ENCODE measurements at regions not wholly inside any gene's neighbourhood (a gene's known extent, or its start where the extent isn't known, plus 50 kb on each side); places are given as distances from the start of the nearest gene placed in this dataset.

DNA sequence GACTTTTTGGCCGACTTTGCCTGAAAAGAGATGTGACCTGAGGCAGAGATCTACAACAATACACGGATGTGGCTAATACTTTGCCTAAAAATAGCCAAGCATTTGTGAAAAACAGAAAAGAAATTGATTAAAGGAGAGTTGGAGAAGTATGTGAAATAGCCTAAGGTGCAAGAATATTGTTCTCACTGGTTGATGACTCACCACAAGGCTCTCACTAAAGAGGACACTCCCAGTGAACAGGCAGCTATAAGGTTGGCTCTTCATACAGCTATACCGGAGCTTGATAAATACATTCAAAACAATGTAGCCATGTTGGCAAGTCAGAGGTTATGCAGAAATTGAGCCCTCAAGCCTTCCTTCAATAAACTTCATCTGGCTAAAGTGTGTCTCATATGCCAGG is 317.2 kb upstream of the GRAMD2B start:
- Mint-ChIP-seq H3K9me3 (peaks cover 5% of the 10 kb centered on the region), H3K27ac (no peak overlapping the region), H3K27me3 (ENCODE audit: insufficient read depth) (no peaks in the 10 kb centered on the region), H3K36me3 (ENCODE audit: low read depth) (no peaks in the 10 kb centered on the region), H3K4me3 (no peak overlapping the region), H3K4me1 (ENCODE audit: low read depth) (no peaks in the 10 kb centered on the region)
- TF ChIP-seq, protein P1, sequence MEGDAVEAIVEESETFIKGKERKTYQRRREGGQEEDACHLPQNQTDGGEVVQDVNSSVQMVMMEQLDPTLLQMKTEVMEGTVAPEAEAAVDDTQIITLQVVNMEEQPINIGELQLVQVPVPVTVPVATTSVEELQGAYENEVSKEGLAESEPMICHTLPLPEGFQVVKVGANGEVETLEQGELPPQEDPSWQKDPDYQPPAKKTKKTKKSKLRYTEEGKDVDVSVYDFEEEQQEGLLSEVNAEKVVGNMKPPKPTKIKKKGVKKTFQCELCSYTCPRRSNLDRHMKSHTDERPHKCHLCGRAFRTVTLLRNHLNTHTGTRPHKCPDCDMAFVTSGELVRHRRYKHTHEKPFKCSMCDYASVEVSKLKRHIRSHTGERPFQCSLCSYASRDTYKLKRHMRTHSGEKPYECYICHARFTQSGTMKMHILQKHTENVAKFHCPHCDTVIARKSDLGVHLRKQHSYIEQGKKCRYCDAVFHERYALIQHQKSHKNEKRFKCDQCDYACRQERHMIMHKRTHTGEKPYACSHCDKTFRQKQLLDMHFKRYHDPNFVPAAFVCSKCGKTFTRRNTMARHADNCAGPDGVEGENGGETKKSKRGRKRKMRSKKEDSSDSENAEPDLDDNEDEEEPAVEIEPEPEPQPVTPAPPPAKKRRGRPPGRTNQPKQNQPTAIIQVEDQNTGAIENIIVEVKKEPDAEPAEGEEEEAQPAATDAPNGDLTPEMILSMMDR (IDR thresholded peaks at IDR 0.05) = no peak
- no peak for DNase-seq

DNA sequence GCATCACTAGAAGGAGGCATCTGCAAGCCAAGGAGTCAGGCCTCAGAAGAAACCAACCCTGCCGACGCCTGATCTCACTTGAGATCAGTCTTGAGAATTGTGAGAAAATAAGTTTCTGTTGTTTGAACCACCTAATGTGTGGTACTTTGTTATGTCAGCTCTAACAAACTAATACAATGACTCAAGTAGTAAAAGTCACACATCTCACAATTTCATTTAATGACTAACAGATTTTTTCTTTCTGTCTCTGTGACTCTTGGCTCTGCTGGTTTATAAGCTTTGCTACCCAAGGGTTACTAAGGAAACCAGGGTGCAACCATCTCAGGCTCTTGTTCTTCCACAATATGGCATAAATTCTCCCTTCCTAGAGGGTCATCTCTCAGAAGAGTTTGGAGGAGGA is 315.8 kb upstream of the GRAMD2B start:
- Mint-ChIP-seq H3K9me3 (peaks cover 12% of the 10 kb centered on the region), H3K4me1 (ENCODE audit: low read depth) (no peaks in the 10 kb centered on the region), H3K36me3 (ENCODE audit: low read depth) (no peaks in the 10 kb centered on the region), H3K27ac (no peak overlapping the region), H3K4me3 (no peak overlapping the region), H3K27me3 (ENCODE audit: insufficient read depth) (no peaks in the 10 kb centered on the region)
- DNase-seq = no peak
- TF ChIP-seq, protein P1 (IDR thresholded peaks at IDR 0.05) = no peak

DNA sequence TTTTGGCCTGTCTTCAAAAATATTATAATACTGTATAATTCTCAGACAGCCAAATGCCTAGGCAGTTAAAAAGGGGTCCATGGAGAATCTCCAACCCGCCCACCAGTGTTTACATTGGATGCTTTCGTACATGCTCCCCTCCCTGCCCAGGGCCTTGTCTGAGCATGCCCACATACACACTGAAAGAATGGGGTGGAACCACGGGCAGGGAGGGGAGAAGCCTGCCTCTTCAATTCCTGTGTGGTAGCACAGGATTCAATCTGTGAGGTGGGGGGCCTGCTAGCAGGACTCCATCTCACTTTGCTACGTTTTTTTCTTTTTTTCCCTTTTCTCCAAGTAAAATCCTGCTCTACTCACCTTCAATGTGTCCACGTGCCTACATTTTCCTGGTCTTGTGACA is 314.7 kb upstream of the GRAMD2B start:
- no peak for DNase-seq
- Mint-ChIP-seq H3K36me3 (ENCODE audit: low read depth) (no peaks in the 10 kb centered on the region), H3K27ac (no peak overlapping the region), H3K9me3 (peaks cover 17% of the 10 kb centered on the region), H3K4me3 (no peak overlapping the region), H3K4me1 (ENCODE audit: low read depth) (no peaks in the 10 kb centered on the region), H3K27me3 (ENCODE audit: insufficient read depth) (no peaks in the 10 kb centered on the region)
- TF ChIP-seq, protein P1 (IDR thresholded peaks at IDR 0.05) = no peak

DNA sequence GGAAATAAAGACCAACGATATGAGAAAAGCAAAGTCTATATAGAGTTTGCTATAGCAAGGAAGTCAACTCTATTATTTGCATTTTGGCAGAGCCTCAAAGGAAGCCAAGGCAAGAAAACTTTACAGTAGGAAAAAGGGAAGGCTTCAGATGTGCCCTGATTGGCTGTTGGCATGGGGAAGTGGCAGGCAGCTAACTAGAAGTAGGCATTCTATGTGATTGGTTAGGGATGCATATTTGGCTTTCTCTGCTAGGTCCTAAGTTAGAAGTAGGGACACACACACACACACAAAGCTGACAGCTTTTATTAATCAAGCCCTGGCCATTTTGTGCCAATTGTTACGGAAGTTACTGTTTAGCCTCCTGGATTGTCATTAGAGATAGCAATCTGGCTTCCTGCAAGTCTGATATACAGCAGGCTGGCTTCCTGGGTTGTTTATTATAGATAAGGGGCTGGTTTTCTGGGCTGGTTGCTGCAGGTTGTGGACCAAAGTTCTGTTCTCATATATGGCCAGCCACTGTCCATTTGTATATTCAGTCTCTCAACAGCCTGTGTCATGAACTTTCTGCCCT is 308.1 kb upstream of the GRAMD2B start:
- DNase-seq = no peak
- Mint-ChIP-seq H3K36me3 (ENCODE audit: low read depth) (no peaks in the 10 kb centered on the region), H3K9me3 (peaks cover 42% of the 10 kb centered on the region), H3K27me3 (ENCODE audit: insufficient read depth) (no peaks in the 10 kb centered on the region), H3K4me3 (no peak overlapping the region), H3K27ac (no peak overlapping the region), H3K4me1 (ENCODE audit: low read depth) (no peaks in the 10 kb centered on the region)
- TF ChIP-seq, protein P1 (IDR thresholded peaks at IDR 0.05) = no peak

DNA sequence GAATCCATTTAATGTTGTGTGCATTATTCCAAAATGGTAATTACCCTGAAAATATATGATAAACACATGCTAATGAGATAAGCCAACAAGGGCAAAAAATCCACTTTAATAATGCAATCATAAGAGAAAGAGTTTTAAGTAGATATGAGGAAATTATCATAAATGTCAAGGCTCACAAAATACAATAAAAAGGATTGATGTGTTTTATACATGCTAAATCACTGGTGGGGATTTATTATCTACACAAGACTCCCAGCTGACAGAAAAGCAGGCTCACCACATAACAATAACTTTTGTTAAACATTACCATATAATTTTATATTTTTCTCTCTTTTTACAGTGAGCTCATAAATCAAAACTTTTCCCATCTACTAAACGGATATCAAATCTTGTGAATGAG is 306.2 kb upstream of the GRAMD2B start:
- no peak overlapping the region for H3K27ac Mint-ChIP-seq
- no peak overlapping the region for H3K4me3 Mint-ChIP-seq
- H3K36me3 Mint-ChIP-seq (ENCODE audit: low read depth) = no peaks in the 10 kb centered on the region; the same call in 1 of the 2 replicates
- no peak for DNase-seq
- no peaks in the 10 kb centered on the region for H3K4me1 Mint-ChIP-seq (ENCODE audit: low read depth)
- TF ChIP-seq, protein P1 (IDR thresholded peaks at IDR 0.05) = no peak
- H3K9me3 Mint-ChIP-seq = peaks cover 39% of the 10 kb centered on the region
- no peaks in the 10 kb centered on the region for H3K27me3 Mint-ChIP-seq (ENCODE audit: insufficient read depth)

All from HFFc6 (cell line).